DMS153 treated with DMSO at 0.1 percent for 48 hours (cell line): ENCODE measurements at regions not wholly inside any gene's neighbourhood (a gene's known extent, or its start where the extent isn't known, plus 50 kb on each side); places are given as distances from the start of the nearest gene placed in this dataset.
"Not testable (repeated sequence)": the region's sequence is repeated elsewhere in the genome, so short reads cannot be mapped to it uniquely, and the experiment has no call there.

Experiments
- DNase-seq: peaks from one replicate; lab custom pipeline; 2025; ENCODE audit not compliant: unreplicated experiment; lab: John Stamatoyannopoulos, UW

DNA sequence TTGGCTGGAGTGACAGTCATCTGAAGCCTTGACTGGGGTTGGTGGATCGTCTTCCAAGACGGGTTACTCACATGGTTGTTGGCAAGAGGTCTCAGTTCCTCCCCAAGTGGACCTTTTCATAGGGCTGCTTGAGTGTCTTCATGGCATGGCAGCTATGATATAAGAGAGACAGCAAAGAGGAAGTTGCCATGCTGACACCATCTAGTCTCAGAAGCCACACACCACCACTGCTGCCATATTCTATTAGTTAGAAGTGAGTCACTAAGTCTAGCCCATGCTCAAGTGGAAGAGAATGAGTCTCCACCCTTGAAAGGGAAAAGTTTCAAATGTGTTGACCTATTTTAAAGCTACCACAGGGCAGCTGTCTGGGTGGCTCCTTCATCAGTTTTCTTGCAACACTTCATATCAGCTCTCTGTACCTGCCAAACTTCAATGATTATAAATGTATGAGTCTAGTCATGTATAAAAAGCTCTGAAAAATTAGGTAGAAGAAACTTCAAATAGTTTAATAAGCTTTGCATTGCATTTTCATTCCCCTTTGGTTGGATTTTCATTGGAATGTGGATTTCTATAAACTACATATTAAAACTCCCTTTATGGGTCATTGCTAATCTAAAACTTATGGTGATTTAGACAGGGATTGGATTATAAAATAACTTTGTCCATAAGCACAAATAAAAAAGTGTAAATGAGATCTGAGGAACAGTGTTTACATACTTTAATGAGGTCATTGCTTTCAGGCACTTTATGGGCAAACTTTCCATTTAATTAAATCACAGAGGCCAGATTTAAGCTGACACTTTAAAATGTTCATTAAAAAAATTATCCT lies 68.0 kb upstream of the ATXN3L start:
- DNase-seq: no peak

DNA sequence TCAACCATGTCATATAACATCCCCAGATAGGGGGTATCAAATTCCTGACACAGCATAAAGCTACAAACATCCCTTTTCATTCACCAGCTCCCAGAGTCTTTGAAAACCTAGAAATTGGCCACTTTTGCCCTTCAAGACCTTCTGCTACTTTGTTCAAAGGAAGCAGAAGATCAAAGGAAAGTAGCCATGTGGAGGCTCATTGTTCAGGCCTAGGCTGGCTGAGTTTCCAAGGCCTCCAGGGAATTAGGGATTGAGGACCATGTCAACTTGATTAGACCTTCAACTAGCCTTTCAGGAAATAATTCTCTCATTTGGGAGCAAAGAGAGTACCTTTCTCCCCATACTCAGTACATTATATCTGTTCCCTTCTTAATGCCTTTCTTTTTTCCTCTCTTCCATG lies 66.8 kb upstream of the ATXN3L start:
- no peak for DNase-seq

DNA sequence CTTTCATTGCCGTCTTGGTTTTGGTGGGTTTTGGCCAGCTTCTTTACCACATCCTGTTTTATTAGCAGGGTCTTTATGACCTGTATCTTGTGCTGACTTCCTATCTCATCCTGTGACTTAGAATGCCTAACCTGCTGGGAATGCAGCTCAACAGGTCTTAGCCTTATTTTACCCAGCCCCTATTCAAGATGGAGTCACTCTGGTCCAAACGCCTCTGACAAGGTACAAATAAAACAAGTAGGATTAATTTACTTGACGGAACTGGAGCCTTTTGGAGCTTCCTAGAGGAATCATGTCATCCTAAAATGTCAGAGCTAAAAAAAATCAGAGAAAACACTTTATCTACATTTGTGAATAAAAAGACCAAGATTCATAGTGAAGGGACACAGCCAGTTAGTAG lies 66.2 kb upstream of the ATXN3L start:
- DNase-seq: no peak

DNA sequence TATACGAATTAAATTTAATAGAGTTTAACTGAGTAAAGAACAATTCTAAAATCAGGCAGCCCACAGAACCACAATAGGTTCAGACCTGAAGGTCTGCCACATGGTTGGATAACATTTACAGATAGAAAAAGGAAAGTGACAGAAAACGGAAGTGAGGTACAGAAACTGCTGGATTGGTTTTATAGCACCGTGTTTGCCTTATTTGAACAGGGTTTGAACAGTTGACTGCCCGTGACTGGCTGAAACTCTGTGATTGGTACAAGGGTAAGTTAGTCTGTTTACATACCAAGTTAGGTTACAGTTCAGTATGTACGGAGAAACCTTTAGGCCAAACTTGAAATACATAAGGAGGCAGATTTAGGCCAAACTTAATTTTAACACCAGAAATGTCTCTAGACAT lies 64.1 kb upstream of the ATXN3L start:
- DNase-seq: no peak

DNA sequence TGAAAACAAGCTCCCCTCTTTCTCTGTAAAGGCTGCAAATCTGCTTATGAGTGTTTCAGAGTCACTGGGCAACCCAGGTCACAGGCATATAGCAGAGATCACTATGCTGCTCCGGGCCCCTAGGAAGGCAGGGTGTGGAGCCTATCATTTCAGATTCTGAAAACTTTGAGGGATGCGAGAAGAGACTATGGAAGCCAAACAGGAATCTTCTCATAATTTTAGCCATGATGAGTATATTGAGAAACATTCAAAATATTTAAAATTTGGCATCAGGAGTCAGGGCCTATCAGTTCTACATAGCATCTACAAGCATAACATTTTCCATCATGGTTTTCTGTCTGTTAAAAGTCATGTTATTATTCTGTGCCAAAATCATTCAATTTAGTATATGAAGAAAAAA lies 61.7 kb upstream of the ATXN3L start:
- no peak for DNase-seq

DNA sequence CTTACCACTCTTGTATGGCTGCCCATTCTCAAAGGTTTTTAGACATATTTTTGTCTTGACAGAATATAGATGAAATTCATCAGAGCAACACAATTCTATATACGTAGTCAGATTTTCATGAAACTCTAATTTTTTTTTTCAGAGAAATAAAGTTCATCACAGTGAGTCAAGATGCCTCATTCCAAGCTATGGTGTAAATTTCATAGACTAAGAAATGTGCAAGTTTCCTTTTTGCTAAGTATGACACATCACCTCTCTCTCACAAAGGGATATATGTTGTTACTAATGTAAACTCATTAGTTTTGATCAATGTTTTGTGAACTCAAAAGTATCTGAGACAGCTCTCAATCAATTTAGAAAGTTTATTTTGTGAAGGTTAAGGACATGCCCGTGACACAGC lies 60.4 kb upstream of the ATXN3L start:
- DNase-seq: no peak

DNA sequence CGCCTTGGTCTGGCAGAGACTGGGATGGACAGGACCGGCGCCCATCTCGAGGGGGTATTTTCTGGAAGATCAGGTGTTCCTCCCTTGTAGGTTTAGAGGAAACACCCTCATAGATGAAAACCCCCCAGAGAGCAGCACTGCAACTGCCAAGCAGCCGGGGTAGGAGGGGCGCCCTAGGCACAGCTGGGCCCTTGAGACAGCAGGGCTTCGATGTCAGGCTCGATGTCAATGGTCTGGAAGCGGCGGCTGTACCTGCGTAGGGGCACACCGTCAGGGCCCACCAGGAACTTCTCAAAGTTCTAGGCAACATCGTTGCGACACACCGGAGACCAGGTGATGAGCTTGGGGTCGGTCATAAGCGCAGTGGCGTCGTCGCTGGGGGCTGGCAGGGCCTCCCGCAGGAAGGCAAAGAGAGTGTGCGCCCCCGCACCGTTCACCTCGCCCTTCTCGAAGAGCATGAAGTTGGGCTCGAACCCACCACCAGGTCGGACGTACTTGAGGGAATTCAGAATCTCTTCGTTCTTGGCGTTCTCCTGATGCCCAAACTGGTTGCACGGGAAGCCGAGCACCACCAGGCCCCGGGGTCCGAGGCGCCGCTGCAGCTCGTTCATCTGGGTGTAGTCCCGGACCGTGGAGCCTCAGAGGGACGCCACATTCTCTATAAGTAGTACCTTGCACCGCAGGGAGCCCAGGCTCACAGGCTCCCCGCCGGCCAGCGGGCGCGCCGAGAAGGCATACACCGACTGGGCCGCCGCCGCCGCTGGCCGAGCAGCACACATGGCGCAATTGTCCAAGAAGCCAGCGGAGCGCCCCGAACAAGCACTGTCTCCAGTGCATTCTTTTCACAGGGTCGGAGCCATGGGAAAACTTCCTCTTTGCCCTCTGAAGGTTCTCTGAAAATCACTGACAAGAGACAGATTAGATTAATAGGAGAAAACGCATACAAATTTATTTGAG lies 59.0 kb upstream of the ATXN3L start:
- not testable (repeated sequence) for DNase-seq

DNA sequence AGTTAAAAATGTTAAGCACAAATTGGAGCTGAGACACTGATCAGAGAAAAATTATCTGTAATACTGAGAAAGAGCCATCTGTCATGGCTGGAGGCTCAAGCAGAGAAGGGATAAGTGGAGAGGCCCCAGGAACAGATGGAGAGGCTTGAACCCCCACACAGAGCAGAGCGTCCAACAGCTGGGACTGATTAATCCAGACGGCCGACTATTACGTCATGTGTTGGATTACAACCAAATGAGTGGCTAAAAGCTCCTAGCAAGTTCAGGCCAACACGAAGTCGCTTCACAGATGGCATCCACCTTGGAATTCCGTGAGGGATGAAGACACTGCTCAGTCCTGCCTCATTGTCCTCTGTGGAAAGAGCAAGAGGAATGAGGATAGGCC lies 57.7 kb upstream of the ATXN3L start:
- no peak for DNase-seq

DNA sequence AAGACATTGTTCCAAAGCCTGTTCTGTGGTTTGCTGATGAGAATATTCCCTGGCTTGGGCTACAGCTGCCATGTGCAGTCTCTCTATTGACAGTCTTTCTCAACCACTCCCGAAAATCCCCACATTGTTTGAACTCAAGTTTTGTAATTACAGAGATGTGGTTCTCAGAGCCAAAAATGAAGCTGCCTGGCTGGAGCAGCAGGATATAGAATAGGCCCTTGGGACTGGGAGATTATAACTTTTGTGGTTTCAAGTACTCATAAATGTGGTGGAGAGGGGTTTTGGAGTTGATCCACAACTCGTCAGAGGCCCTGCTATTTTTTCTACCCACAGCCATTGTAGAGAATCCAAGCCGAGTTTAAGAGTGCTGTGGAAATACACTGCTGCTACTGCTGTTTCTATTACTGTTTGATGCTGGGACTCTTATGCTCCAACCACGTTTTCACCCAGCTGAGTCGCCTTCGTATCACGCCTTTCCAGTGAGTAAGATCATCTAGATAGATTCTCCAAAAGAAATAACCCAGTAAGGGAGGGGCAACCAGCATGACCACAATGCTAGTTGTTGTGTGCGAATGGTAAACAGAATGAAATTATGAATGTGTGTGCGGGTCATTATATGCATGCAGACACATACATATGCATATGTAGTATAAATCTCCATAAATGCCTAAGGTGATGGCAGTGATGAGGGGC lies 57.1 kb upstream of the ATXN3L start:
- DNase-seq: peak; percentile 84

DNA sequence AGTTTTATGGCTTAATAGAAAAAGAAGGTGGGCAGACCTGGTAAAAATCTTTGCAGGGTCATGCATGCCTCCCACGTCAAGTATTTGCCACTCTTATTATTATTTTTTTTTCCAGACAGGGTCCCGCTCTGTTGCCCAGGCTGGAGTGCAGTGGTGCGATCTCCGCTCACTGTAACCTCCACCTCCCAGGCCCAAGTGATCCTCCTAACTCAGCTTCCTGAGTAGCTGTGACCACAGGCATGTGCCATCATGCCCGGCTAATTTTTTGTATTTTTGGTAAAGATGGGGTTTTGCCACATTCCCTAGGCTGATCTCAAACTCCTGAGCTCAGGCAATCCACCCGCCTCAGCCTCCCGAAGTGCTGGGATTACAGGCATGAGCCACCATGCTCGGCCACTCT lies 55.7 kb upstream of the ATXN3L start:
- not testable (repeated sequence) for DNase-seq

DNA sequence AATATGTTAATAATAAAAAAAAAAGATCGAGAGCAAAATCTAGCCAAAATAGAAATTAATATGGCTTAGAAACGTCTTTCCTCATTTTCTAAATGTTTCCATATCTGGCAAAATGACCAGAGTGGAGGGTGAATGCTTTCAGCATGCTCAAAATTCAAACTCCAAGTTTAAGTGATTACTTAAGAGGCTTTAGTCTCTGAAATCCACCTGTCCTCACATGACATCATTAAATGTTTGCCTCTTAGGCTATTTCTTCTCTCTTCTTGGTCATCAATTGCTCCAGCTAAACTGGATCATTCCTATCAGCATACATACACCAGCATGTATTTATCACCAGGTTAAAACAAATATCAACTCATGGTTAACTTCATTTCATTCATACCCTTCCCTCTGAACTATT lies 54.5 kb upstream of the ATXN3L start:
- no peak for DNase-seq

DNA sequence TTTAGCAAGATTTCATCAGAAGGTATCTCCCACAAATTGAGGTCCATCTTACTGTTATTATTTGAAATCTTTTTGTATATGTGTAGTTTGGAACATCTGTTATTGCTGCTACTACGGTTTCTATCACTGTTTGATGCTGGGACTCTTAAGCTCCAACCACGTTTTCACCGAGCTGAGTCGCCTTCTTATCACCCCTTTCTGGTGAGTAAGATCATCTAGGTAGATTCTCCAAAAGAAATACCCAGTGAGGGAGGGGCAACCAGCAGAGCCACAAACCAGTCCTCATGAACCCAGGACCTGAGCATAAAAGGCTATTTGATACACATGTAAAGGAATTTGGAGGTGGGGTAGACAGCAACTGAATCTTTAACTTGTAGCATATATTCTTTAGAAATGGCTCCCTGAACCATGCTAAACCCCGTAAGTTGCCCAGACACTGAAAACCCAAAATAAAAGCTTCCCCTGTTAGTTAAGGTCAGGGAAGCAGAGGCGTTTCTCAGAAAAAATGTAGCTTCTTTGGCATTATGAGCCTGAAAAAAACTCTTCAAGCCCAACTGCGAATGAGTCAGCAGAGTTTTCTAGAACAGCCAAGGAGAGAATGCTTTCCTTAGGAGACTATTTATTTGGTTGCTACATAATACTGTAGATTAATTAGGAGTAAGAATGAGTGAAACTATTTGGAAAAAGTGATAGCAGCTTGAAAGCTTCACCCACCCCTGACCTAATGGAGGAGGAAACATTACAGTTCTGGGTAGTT lies 53.8 kb upstream of the ATXN3L start:
- DNase-seq: no peak

DNA sequence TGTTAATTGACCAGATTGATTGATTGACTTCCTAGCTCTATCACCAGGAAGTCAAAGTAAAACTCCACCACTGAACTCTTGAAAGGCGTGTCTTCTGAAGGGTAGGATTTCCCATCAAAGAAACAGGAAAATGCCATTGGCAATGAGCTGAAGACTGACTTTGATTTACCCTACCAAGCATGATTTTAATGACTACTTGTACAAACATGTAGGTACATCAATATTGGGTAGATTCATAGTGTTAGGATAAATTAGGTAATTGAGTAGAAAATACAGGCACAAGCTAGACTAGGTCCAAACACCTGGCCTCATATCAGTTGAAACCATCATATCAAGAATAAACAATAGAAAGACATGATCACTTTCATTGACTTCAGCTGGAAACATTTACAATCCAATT lies 53.2 kb upstream of the ATXN3L start:
- no peak for DNase-seq

DNA sequence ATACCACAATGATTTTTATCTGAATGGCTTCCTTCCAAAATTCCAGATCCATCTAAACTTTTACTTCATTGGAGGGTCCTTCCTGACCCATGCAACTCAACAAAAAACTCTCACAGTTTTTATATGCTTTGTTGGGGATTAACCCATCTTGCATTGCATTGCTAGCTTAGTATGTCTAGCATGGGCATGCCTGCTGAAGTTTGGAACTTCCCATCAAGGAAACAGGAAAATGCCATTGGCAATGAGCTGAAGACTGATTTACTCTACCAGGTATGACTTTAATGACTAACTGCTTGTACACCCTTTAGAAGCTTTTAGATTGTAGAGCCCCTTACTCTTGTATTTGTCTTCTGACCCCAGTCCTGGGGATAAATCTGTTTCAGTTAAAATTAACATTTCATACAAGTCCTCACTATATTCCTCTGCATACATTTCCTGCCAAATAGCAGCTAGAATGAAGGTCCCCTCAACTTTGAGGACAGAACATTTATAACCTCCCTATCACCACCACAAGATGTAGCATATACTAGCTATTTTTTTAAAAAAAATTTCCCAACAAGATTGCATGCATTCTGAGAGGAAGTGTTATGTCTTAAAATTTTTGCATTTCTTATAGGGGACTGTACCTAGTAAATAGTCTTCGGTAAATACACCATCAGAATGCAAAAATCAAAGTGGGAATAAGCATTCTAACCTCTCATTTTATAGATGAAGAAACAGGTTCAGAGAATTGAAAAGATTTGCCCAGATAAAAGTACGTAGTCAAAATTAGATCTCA lies 52.5 kb upstream of the ATXN3L start:
- no peak for DNase-seq

DNA sequence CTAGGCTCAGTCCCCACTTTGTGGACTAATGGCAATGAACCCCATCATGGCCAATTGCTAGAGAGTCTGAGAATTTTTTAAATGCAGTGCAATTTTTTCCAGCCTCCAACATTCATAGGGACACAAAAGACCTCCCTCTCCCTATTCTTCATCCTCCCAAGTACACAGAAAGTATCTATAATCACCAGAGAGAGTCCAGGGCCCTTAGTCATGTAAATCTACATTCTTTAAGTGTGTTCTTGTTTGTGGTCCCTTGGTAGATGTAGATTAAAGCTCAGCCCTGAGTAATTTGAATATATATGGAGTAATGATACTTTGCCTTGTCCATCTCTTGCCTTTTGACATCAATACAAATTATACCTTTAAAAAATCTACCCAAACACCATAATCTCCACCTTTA lies 51.3 kb upstream of the ATXN3L start:
- no peak for DNase-seq

DNA sequence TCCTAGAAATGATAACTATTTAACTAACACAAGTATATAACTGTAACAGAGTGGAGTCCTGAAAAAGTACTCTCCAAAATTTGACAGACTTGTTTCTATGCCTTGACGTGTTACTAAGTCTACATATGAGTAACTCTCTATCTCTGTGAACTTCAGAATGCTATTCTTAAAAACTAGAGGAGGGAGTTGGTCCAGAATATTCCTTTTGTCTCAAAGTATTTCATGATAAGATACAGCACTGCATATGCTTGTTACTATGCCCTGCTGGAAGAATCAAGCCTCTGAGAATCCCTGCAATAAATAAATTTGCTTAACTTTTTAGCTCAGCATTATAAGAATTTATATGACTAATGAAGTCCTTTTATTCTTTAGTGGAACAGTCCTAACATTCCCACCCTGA lies 50.9 kb upstream of the ATXN3L start:
- no peak for DNase-seq
